A549 (cell line): ENCODE measurements at regions not wholly inside any gene's neighbourhood (a gene's known extent, or its start where the extent isn't known, plus 50 kb on each side); places are given as distances from the start of the nearest gene placed in this dataset.

Experiments used
- CEBPB ChIP-seq, 2 experiments: fragments of >200 bp in 1 of 2; sonication (Bioruptor Twin) in 1 of 2; formaldehyde crosslinking in 1 of 2; IDR thresholded peaks; 2 replicates each; pipeline ENCODE4 v1.6.1; 2012 to 2016
- CHD2 ChIP-seq: fragments of 150-350 bp; IDR thresholded peaks from 2 replicates; pipeline ENCODE4 v1.6.1; 2014; ENCODE audit warnings: low read length; ENCODE audit not compliant: partially characterized antibody
- CHD4 ChIP-seq: fragments of 200-600 bp; sonication (generic); IDR thresholded peaks from 2 replicates; pipeline ENCODE4 v1.6.1; 2016; ENCODE audit warnings: antibody characterized with exemption, mild to moderate bottlenecking, borderline replicate concordance
- CTCF ChIP-seq: fragments of >200 bp; sonication (Bioruptor Twin); formaldehyde crosslinking; IDR thresholded peaks from 3 replicates; pipeline ENCODE4 v1.5.1; 2016
- EP300 ChIP-seq, 2 experiments: fragments of >200 bp; sonication (Bioruptor Twin); formaldehyde crosslinking; IDR thresholded peaks; 2 replicates in 1 of 2; 3 replicates in 1 of 2; pipeline ENCODE4 v1.6.1; 2016 to 2017
- ESRRA ChIP-seq: fragments of 150-350 bp; IDR thresholded peaks from 2 replicates; pipeline ENCODE4 v1.6.1; 2014; ENCODE audit warnings: mild to moderate bottlenecking, low read length, borderline replicate concordance
- KDM1A ChIP-seq: fragments of 200-600 bp; sonication (generic); IDR thresholded peaks from 2 replicates; pipeline ENCODE4 v1.6.1; 2016; ENCODE audit warnings: low read depth, mild to moderate bottlenecking
- MYC ChIP-seq: IDR thresholded peaks from 2 replicates; pipeline ENCODE4 v1.6.1; 2012; ENCODE audit warnings: mild to moderate bottlenecking, inconsistent platforms, low read length, improper control_type of control experiment, borderline replicate concordance
- PBX3 ChIP-seq: IDR thresholded peaks from 2 replicates; pipeline ENCODE4 v1.6.1; 2012
- POLR2A ChIP-seq: IDR thresholded peaks from 2 replicates; pipeline ENCODE4 v1.6.1; 2012; ENCODE audit warnings: mild to moderate bottlenecking, low read length
- RAD21 ChIP-seq, 2 experiments: fragments of >200 bp in 1 of 2; sonication (Bioruptor Twin) in 1 of 2; formaldehyde crosslinking in 1 of 2; IDR thresholded peaks in 1 of 2; conservative IDR thresholded peaks in 1 of 2; 2 replicates in 1 of 2; 3 replicates in 1 of 2; pipeline ENCODE4 v1.6.1; 2012 to 2018; ENCODE audit warnings: inconsistent platforms in 1 of 2
- RCOR1 ChIP-seq: fragments of 150-350 bp; IDR thresholded peaks from 2 replicates; pipeline ENCODE4 v1.6.1; 2014; ENCODE audit warnings: antibody characterized with exemption, low read length, low read depth
- REST ChIP-seq: fragments of 200-600 bp; sonication (generic); IDR thresholded peaks from 2 replicates; pipeline ENCODE4 v1.6.1; 2016; ENCODE audit warnings: antibody characterized with exemption, mild to moderate bottlenecking, moderate library complexity
- RFX5 ChIP-seq: fragments of 450-650 bp; IDR thresholded peaks from 2 replicates; pipeline ENCODE4 v1.7.1; 2014; ENCODE audit warnings: antibody characterized with exemption, mild to moderate bottlenecking, moderate library complexity

GRCh38 chr10:42304341-42304740 is 334.0 kb downstream of the ZNF33B start:
- TF ChIP-seq RAD21 (conservative IDR thresholded peaks at IDR 0.05 in 1 of 2, IDR thresholded peaks at IDR 0.05 in 1 of 2): no peak
- no peak for TF ChIP-seq ESRRA
- TF ChIP-seq POLR2A: no peak
- TF ChIP-seq CHD2: no peak
- no peak for TF ChIP-seq CTCF
- no peak for TF ChIP-seq MYC
- TF ChIP-seq RFX5: no peak
- TF ChIP-seq RCOR1: no peak
- TF ChIP-seq REST: no peak
- TF ChIP-seq CEBPB (IDR thresholded peaks at IDR 0.05): no peak
- TF ChIP-seq PBX3: no peak
- TF ChIP-seq EP300 (IDR thresholded peaks at IDR 0.05): no peak
- no peak for TF ChIP-seq KDM1A
- no peak for TF ChIP-seq CHD4
